ENCODE measurements at regions not wholly inside any gene's neighbourhood (a gene's known extent, or its start where the extent isn't known, plus 50 kb on each side); places are given as distances from the start of the nearest gene placed in this dataset.

DNA sequence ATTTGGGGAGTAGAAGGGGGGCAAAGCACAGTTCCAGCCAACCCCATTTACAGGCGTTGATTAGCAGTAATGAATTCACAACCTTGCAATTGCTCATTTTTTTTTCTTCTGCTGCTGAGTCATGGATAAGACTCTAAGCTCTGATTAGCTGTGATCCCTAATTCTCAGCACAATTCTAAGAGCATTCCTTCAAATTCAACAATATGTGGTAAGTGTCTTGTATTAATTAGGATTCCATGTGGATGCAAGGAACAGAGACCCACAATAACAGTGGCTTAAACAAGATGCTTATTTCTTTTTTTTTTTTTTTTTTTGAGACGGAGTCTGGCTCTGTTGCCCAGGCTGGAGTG is 133.4 kb downstream of the PALM2AKAP2 start:
- TF ChIP-seq BHLHE40 (IDR thresholded peaks at IDR 0.05; ENCODE audit: borderline replicate concordance) = no peak
- no peak for TF ChIP-seq FOXA1 (IDR thresholded peaks at IDR 0.05)
- TF ChIP-seq SP1 (IDR thresholded peaks at IDR 0.05) = no peak
- no peak for TF ChIP-seq SUZ12 (IDR thresholded peaks at IDR 0.05)
- no peak for TF ChIP-seq LEF1 (IDR thresholded peaks at IDR 0.05; ENCODE audit: borderline replicate concordance)
- TF ChIP-seq FOXK2 (IDR thresholded peaks at IDR 0.05) = no peak
- no peak for TF ChIP-seq FOXM1 (IDR thresholded peaks at IDR 0.05; ENCODE audit: borderline replicate concordance)
- no peak for TF ChIP-seq ELF4 (IDR thresholded peaks at IDR 0.05)
- TF ChIP-seq ARNT (IDR thresholded peaks at IDR 0.05) = no peak
- no peak for TF ChIP-seq CTBP1 (IDR thresholded peaks at IDR 0.05; ENCODE audit: borderline replicate concordance)
- TF ChIP-seq HDGF (IDR thresholded peaks at IDR 0.05; ENCODE audit: borderline replicate concordance) = no peak
